Tibial nerve (tissue), 4 donors: ENCODE measurements at regions not wholly inside any gene's neighbourhood (a gene's known extent, or its start where the extent isn't known, plus 50 kb on each side); places are given as distances from the start of the nearest gene placed in this dataset.

Experiments
- DNase-seq, 2 donors: peaks; one replicate each; pipeline ENCODE4 v3.0.0-alpha.2; 2019; ENCODE audit warnings: low spot score in 2 of 2
- H3K27ac ChIP-seq, 4 donors: fragments of 200-600 bp; sonication (generic) in 3 of 4; one replicate each; pipeline ENCODE4 v1.5.1; 2017 to 2019; ENCODE audit warnings: mild to moderate bottlenecking in 1 of 4
- H3K27me3 ChIP-seq, 2 donors: fragments of 200-600 bp; sonication (generic) in 1 of 2; one replicate each; pipeline versions ENCODE4 v1.5.1 to v1.6.0; 2017 to 2019
- H3K36me3 ChIP-seq, 3 donors: fragments of 200-600 bp; sonication (generic); one replicate each; pipeline ENCODE4 v1.5.1; 2018 to 2019
- H3K4me1 ChIP-seq, 4 donors: fragments of 200-600 bp; sonication (generic) in 3 of 4; one replicate each; pipeline ENCODE4 v1.5.1; 2017 to 2019
- H3K4me3 ChIP-seq, 4 donors: fragments of 200-600 bp; sonication (generic) in 3 of 4; one replicate each; pipeline ENCODE4 v1.5.1; 2017 to 2019; ENCODE audit warnings: mild to moderate bottlenecking in 1 of 4, moderate library complexity in 1 of 4
- H3K9me3 ChIP-seq, 4 donors: fragments of 200-600 bp; sonication (generic) in 3 of 4; one replicate each; pipeline ENCODE4 v1.5.1; 2017 to 2019
- EP300 ChIP-seq, 2 donors: sonication (generic); formaldehyde crosslinking; IDR thresholded peaks; one replicate each; pipeline ENCODE4 v1.6.1; 2017; ENCODE audit warnings: antibody characterized with exemption in 2 of 2, mild to moderate bottlenecking in 1 of 2
- POLR2A ChIP-seq, 2 donors: fragments of 450-650 bp; IDR thresholded peaks; one replicate each; pipeline ENCODE4 v1.6.1; 2017; ENCODE audit warnings: antibody characterized with exemption in 2 of 2, mild to moderate bottlenecking in 2 of 2, moderate library complexity in 2 of 2
- WGBS, 2 donors: methylation state at CpG; one replicate each; pipeline ENCODE4 v1.1.5; 2018; 5-methylcytosine and 5-hydroxymethylcytosine counted together
- TF ChIP-seq, protein P1 (sequence below), 5 experiments: fragments of 200-600 bp in 3 of 5; fragments of 450-650 bp in 2 of 5; sonication (generic) in 3 of 5; IDR thresholded peaks; one replicate each; pipeline ENCODE4 v1.5.1; 2016 to 2019; ENCODE audit warnings: antibody characterized with exemption in 5 of 5, mild to moderate bottlenecking in 3 of 5, moderate library complexity in 2 of 5

DNA sequence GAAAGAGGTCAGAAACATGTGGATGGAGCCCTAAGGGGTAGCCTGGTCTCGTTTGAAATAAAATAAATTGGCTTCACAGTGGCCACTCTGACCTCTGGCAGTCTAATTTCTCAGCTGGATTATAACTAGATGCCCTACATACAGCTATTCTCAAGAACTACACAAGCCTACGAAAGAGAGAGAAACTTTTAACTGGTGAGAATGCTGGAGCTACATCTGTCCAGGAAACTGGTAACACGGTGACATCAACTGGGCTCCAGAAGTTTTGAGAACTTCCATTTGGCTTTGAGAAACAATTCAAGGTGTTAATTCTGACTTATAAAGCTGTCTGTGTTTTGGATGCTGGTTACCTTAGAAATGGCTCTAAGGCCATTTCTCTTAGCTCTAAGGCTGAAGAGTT, 187.3 kb upstream of the TENT5A start:
- Histone ChIP-seq H3K4me3 (no peak overlapping the region), H3K4me1 (peaks cover 0 to 9% (median 0%) of the 10 kb centered on the region in 4 donors), H3K36me3 (no peaks in the 10 kb centered on the region), H3K27ac (no peak overlapping the region), H3K9me3 (no peaks in the 10 kb centered on the region), H3K27me3 (no peaks in the 10 kb centered on the region)
- TF ChIP-seq, protein P1, sequence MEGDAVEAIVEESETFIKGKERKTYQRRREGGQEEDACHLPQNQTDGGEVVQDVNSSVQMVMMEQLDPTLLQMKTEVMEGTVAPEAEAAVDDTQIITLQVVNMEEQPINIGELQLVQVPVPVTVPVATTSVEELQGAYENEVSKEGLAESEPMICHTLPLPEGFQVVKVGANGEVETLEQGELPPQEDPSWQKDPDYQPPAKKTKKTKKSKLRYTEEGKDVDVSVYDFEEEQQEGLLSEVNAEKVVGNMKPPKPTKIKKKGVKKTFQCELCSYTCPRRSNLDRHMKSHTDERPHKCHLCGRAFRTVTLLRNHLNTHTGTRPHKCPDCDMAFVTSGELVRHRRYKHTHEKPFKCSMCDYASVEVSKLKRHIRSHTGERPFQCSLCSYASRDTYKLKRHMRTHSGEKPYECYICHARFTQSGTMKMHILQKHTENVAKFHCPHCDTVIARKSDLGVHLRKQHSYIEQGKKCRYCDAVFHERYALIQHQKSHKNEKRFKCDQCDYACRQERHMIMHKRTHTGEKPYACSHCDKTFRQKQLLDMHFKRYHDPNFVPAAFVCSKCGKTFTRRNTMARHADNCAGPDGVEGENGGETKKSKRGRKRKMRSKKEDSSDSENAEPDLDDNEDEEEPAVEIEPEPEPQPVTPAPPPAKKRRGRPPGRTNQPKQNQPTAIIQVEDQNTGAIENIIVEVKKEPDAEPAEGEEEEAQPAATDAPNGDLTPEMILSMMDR (IDR thresholded peaks at IDR 0.05) = no peak
- TF ChIP-seq EP300 (IDR thresholded peaks at IDR 0.05) (no peak), POLR2A (IDR thresholded peaks at IDR 0.05) (no peak)
- no peak for DNase-seq
- 61 to 65% methylated on average over 3 of the region's 3 CpGs for WGBS, 2 donors

DNA sequence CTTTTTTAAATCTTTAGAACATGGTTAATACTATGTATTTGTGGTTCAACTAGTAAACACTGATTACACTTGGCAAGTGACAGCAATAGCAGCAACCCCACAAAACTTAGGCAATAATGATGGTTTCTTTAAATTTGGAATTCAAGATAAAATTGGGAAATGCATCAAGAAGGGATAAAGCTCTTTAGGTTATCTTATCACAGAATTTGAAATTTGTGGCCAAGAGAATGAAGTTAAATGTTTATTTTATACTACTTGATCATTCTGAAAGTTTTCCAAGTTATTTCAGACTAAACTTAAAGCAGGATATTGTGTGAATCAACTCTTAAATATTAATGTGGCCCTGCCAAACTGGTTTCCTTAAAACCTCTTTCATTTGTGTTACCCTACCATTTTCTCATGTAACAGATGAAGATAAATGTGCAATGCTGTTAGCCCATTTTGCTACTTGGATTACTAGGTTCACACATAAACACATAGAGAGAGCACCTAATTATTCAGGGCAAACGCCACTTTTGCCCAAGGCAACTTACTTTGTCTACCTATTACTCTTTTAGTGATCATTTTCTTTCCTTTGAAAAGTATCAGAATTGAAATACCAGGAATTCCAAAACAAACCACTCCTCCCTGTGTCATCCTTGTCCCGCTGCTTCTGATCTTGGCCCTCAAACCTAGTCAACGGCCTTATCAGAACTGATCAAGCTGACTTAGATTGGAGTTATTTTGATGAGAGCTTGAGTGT, 186.7 kb upstream of the TENT5A start:
- DNase-seq = no peak
- Histone ChIP-seq H3K4me3 (no peak overlapping the region), H3K27ac (no peak overlapping the region), H3K4me1 (peaks cover 0 to 9% (median 0%) of the 10 kb centered on the region in 4 donors), H3K36me3 (no peaks in the 10 kb centered on the region), H3K9me3 (no peaks in the 10 kb centered on the region), H3K27me3 (no peaks in the 10 kb centered on the region)
- no peak for TF ChIP-seq POLR2A (IDR thresholded peaks at IDR 0.05)
- no peak for TF ChIP-seq EP300 (IDR thresholded peaks at IDR 0.05)
- TF ChIP-seq, protein P1 (IDR thresholded peaks at IDR 0.05) = no peak
- WGBS, 2 donors = 78 to 85% methylated on average over 3 of the region's 3 CpGs

DNA sequence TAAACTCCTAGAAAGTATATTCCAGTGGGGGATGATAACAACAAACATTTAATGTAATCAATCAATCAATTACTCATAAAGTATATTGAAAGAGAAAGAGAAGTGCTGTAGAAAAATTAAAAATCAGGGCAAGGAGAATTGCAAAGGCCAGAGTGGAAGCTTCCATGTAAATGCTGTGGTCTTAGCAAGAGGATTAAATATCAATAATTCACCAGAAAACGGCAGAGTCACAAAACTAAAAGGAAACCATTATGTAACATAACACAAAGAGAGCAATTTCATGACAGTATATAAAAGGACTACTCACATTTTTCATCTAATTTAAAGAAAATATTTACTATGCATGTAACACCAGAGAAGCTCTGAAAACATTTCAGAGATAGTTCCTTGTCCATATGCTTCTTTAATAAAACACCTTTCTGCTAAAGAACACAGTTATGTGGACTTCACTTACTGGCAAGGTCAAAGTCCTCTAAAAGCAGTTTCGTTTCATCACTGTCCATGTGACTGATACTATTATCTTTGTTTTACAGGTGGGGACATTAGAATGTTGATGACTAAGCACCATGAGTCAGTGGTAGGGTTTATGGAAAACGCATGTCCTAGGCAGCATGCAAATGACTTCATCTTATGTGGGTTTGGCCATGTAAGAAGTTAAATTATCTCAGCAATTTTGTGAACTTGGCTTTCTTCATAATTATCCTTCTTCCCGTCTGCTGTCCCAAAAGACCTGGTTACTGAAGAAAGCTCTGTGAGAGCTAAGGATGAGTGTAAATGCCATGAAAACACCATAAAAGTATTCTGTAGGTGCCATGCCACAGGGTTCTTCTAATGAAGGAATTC, 185.8 kb upstream of the TENT5A start:
- DNase-seq = no peak
- no peak for TF ChIP-seq EP300 (IDR thresholded peaks at IDR 0.05)
- Histone ChIP-seq H3K9me3 (no peaks in the 10 kb centered on the region), H3K4me1 (peaks cover 0 to 9% (median 0%) of the 10 kb centered on the region in 4 donors), H3K27ac (no peak overlapping the region), H3K27me3 (no peaks in the 10 kb centered on the region), H3K4me3 (no peak overlapping the region), H3K36me3 (no peaks in the 10 kb centered on the region)
- WGBS, 2 donors = 33% methylated on average over 4 of the region's 4 CpGs

DNA sequence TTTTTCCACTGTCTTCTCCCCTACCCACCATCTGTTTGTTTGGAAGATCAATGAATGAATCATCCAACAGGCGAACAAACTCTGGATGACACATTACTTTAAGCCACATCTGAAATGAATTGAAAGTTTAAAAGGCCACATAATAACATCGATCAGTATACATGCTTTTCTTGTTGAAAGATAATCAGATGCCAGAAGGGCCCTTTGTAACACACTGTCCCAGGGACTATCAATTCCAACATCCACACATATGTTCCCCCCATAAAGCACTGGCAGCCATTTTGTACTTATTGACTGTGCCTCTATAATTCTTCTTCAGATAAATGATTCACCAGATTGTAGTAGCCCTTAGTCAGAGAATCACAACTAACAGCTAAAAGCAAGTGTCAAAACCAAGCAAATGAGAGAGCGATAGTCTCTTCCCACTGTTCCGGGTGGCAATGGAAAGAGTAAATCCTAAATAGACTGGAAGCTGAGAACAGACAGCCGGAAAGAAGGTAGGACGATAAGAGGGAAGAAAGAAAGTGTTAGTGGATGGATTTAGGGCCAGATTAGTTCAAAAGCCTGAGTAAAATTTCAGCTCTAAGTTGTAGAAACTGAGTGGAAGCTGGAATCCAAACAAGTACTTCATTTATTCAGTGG, 184.9 kb upstream of the TENT5A start:
- no peaks in the 10 kb centered on the region for H3K27me3 ChIP-seq
- TF ChIP-seq, protein P1 (IDR thresholded peaks at IDR 0.05) = no peak
- TF ChIP-seq POLR2A (IDR thresholded peaks at IDR 0.05) (no peak), EP300 (IDR thresholded peaks at IDR 0.05) (no peak)
- no peaks in the 10 kb centered on the region for H3K9me3 ChIP-seq
- H3K36me3 ChIP-seq = no peaks in the 10 kb centered on the region
- H3K4me1 ChIP-seq = peaks cover 0 to 9% (median 0%) of the 10 kb centered on the region in 4 donors
- DNase-seq = no peak
- 80 to 84% methylated on average over 6 of the region's 6 CpGs for whole genome bisulfite sequencing, 2 donors
- no peak overlapping the region for H3K4me3 ChIP-seq
- H3K27ac ChIP-seq = no peak overlapping the region

DNA sequence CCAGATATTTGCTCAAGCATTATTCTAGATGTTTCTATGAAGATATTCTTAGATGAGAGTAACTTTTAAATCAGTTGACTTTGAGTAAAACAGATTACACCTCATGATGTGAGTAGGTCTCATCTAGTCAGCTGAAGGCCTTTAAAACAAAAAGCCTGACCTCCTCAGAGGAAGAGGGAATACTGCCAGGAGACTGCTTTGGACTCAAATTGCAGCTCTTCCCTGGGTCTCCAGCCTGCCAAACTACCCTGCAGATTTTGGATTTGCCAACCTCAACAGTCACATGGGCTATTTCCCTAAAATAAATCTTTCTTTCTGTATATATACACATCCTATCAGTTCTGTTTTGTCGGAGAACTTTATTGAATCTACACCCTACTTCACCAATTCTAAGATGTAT, 182.5 kb upstream of the TENT5A start:
- no peak for TF ChIP-seq POLR2A (IDR thresholded peaks at IDR 0.05)
- no peak for TF ChIP-seq EP300 (IDR thresholded peaks at IDR 0.05)
- TF ChIP-seq, protein P1 (IDR thresholded peaks at IDR 0.05) = no peak
- Histone ChIP-seq H3K36me3 (no peaks in the 10 kb centered on the region), H3K27ac (no peak overlapping the region), H3K4me3 (no peak overlapping the region), H3K4me1 (peaks cover 0 to 9% (median 0%) of the 10 kb centered on the region in 4 donors), H3K27me3 (no peaks in the 10 kb centered on the region), H3K9me3 (no peaks in the 10 kb centered on the region)
- WGBS, 2 donors = 95 to 97% methylated on average over 1 of the region's 1 CpG
- no peak for DNase-seq
